ENCODE measurements at regions not wholly inside any gene's neighbourhood (a gene's known extent, or its start where the extent isn't known, plus 50 kb on each side); places are given as distances from the start of the nearest gene placed in this dataset.
"Not testable (repeated sequence)": the region's sequence is repeated elsewhere in the genome, so short reads cannot be mapped to it uniquely, and the experiment has no call there.

GRCh38 chr1:220942278-220942677, 63.0 kb downstream of the HLX start:
- no peak for DNase-seq (ENCODE audit: low spot score)

DNA sequence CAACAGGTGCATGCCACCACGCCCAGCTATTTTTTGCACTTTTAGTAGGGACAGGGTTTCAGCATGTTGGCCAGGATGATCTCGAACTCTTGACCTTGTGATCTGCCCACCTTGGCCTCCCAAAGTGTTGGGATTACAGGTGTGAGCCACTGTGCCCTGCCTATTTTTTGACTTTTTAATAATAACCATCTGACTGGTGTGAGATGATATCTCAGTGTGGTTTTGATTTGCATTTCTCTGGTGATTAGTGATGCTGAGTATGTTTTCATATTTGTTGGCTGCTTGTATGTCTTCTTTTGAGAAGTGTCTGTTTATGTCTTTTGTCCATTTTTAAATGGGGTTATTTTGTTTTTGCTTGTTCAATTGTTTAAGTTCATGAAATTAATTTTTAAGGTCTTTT, 63.7 kb downstream of the HLX start:
- DNase-seq (ENCODE audit: low spot score) = not testable (repeated sequence)

- no peak for DNase-seq (ENCODE audit: low spot score)
Measured at GRCh38 chr1:220943319-220943996, 64.2 kb downstream of the HLX start.

DNA sequence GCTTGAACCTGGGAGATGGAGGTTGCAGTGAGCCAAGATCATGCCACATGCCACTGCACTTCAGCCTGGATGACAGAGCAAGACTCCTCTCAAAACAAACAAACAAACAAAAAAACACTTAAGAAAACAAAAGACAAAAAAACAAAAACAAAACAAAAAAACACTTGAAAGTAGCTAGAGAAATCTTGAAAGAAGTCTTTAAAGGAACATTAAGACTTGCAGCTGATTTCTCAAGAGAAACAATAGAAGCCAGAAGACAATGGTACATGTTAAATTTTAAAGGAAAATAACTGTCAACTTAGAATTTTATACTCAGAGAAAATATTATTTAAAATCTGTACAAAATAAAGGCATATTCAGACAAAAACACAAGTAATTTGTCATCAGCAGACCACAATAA, 71.3 kb downstream of the HLX start:
- DNase-seq (ENCODE audit: low spot score) = no peak

DNA sequence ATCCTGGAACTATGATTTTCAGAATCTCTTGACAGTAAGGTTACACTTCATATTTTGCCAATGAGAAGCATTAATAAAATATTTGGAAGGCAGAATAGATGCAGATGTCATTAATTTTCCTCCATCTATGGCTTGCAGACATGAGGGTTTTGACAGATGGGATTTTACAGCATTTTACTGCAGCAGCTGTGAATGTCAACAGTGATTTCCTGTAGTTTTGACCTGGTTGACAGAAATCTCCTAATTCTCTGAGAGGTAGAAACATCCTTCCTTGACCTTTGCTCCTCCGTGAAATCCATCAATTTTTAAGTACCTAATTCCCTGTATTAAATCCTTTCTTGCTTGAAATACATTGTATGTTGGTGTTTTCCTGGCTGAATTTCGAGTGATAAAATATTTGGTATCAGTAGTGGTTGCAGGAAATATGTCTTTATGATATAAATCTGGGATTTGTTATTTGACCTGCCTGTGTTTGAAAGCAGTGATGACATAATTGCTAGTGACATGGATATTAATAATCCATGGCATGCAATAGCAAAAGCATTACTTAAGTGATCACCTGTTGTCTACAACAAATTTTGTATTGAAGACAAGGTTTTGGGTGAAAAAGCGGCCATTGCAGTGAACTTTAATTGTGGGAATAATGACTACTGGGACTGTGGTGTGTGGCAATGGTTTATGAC, 73.9 kb downstream of the HLX start:
- no peak for DNase-seq (ENCODE audit: low spot score)

- DNase-seq (ENCODE audit: low spot score) = no peak
Measured at GRCh38 chr1:220954321-220955075, 75.3 kb downstream of the HLX start.

GRCh38 chr1:220955116-220955515, 75.9 kb downstream of the HLX start:
- DNase-seq (ENCODE audit: low spot score) = no peak

DNA sequence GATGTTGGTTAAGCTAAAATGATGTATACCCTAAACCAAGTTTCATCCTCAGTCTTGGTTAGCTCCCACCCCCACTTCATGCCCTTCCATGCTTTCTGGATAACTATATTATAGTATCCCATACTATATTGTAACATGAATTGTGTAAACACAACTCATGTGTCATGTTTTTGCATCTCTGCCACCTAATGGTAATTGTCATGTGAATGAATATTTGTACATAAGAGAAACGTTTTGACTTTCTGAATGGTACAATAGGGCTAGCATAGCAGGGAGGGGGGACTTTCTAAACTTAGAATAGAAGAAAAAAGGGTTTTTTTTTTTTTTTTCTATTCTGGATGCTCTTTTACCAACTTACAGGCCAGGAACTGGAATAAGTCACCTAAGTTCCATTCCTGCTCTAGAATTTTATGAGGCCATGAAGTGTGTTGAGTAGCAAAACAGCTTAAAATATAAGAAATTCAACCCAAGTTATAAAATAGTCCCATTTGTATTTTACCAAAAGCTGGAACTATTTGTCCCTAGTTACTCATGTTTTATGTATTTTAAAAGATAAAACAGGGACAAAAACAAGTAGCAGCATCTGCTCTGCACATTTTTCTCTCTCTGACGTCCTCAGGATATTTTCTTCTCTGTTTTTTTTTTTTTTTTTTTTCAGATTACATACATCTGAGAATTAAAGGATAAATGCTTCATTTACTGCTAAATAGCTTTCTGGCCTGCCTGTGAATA, 77.4 kb downstream of the HLX start:
- DNase-seq (ENCODE audit: low spot score) = no peak

DNA sequence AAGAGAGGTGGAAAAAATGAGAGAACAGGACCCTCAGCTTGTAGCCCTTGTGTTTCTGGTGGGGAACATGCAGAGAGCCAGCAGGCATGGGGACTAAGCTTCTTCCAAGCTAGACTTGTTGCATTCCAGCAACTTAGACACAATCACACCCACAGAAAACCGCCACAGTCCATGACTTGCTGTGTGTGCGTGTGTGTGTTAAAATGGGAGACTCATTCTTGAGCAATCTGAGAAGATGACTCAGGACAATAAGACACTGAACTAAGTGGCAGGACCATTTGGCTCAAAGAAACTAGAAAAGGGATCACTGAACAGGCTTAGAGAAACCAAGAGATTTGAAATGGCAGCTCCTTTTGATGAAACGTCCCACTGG, 78.0 kb downstream of the HLX start:
- DNase-seq (ENCODE audit: low spot score) = no peak

DNA sequence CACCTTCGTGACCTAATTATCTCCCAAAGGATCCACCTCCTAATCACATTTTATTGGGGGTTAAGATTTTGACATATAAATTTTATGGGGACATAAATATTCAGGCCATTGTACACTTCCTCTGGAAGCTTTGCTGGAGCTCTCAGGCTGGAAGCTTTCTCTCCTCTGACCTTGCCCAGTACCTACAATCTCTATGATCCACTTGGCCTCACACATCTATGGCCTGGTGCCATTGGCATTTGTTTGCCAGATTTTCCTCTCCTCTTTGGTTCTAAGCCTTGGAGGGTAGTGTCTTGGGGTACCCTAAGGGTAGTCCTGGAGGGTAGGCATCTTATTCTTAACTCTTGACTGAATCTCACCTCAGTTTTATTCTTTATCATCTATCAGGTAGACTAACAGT, 79.0 kb downstream of the HLX start:
- DNase-seq (ENCODE audit: low spot score) = no peak

- no peak for DNase-seq (ENCODE audit: low spot score)
Measured at GRCh38 chr1:220962031-220962751, 82.9 kb downstream of the HLX start.

DNA sequence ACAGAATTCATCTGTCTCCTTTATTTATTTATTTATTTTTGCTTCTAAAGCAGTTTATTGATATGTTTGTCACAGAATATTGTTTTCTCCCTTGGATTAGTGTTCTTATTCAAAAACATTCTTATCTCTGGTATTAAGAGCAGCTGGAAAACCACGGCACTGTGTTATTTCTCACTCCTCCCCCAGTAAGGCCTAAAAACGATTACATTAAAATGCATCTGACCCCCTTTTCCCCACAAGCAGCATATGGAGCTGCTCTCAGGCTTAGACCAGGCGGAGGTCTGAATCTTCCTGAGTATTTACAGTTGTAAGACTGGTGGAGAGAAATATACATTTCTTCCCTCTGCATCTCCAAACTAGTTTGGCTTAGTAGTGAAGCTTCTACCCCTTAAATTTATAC, 86.8 kb downstream of the HLX start:
- no peak for DNase-seq (ENCODE audit: low spot score)

GRCh38 chr1:220966473-220966872, 87.2 kb downstream of the HLX start:
- DNase-seq (ENCODE audit: low spot score) = no peak

DNA sequence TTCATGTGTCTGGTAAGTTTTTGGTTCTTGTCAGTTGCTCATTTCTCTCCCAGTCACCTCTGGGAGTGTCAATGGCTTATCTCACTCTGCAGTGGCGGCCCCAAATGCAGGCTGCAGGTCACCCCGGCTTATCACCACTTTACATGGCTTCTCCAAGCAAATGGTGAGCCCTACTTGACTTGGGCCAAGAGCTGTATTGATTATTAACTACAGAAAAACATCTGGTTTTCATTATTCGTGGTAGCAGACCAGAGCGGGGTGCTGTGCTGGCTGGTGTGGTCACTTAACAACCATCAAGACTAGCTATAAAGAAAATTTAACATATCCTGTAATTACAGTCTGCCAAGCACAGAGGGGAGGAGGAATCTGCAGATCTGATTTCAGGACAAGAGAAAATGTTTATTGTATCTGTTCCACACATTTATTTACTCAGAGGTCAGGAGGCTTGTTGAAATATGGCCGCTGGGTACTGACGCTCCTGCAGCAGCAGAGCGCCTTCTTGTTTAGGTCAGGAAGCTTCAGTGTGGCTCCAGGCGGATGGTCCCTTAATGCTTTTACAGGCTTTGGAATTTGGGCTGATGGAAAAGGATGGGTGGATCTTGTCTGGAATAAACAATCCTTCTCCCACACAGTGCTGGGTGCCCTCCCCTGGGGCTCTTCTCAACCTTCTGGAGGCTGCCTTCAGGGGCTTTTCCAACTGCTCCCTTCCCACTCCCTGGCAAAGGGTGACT, 87.8 kb downstream of the HLX start:
- DNase-seq (ENCODE audit: low spot score) = no peak

GRCh38 chr1:220967911-220968310, 88.7 kb downstream of the HLX start:
- DNase-seq (ENCODE audit: low spot score) = no peak

DNA sequence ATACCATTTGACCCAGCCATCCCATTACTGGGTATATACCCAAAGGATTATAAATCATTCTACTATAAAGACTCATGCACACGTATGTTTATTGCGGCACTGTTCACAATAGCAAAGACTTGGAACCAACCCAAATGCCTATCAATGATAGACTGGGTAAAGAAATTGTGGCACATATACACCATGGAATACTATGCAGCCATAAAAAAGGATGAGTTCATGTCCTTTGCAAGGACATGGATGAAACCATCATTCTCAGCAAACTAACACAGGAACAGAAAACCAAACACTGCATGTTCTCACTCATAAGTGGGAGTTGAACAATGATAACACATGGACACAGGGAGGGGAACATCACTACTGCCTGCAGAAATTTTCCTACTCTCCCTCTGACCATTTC, 90.0 kb downstream of the HLX start:
- DNase-seq (ENCODE audit: low spot score) = not testable (repeated sequence)

GRCh38 chr1:220970311-220970710, 91.1 kb downstream of the HLX start:
- no peak for DNase-seq (ENCODE audit: low spot score)

DNA sequence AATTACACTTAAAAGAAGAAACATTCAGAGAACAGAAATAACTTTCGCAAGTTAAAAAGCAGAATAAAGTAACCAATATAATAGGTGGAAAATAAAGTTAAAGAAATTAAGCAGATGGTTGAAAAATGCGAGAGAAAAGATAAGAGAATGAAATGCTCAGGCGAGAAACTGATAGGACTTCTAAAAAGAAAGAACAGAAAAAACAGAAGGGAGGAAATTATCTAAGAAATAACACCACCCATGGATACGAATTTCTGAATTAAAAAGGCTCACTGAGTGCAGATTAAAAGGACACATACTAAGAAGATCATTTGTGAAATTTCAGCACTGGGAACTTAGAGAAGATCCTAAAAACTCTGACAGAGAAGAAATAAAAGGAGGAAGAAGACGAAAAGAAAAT, 92.0 kb downstream of the HLX start:
- no peak for DNase-seq (ENCODE audit: low spot score)

GRCh38 chr1:220974431-220974830, 95.2 kb downstream of the HLX start:
- no peak for DNase-seq (ENCODE audit: low spot score)

- DNase-seq (ENCODE audit: low spot score) = no peak
Measured at GRCh38 chr1:220976390-220976789, 97.1 kb downstream of the HLX start.

DNA sequence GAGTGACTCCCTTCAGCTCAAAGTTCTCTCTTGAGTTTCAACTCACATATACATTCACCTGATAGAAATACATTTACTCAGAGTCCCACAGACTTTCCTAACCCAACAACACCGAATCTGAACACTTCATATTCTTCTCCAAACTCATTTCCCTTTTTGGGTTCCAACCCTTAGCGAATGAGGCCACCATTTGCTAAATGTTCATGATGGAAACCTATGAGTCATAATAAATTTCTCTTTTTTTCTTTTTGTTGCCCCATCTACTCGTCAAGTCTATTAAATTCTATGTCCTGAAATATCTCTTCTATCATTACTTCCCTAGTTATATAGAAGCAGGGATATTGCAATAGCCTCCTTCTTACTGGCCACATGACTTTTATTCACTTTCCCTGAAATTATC, 100.1 kb downstream of the HLX start:
- no peak for DNase-seq (ENCODE audit: low spot score)

All from CD4-positive, alpha-beta T cell treated with Interleukin-15 for 4 hours (primary cell).